GM19452 (cell line): ENCODE measurements at regions not wholly inside any gene's neighbourhood (a gene's known extent, or its start where the extent isn't known, plus 50 kb on each side); places are given as distances from the start of the nearest gene placed in this dataset.

Experiments
- ATAC-seq: cut with Tn5 transposase; IDR thresholded peaks from one replicate; pipeline ENCODE4 v1.9.1; 2021; ENCODE audit not compliant: unreplicated experiment

DNA sequence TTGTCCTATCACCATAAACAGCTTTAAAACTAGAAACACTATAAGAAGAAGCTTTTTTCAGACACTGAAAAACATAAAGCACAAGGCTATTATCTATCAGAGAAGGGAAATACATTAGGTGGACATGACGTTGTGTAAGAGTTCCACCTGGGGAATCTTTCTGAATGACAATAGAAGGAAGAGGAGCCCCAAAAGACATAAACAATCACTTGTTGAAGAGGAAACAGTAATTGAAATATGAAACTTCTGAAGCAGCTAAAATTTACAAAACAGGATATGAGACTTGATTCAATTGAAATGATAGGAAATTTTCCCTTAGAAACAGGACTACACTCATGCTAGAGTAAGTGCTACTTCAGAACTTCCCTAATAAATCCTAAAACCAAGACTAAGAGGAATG is 933.6 kb downstream of the EFNA5 start:
- no peak for ATAC-seq

DNA sequence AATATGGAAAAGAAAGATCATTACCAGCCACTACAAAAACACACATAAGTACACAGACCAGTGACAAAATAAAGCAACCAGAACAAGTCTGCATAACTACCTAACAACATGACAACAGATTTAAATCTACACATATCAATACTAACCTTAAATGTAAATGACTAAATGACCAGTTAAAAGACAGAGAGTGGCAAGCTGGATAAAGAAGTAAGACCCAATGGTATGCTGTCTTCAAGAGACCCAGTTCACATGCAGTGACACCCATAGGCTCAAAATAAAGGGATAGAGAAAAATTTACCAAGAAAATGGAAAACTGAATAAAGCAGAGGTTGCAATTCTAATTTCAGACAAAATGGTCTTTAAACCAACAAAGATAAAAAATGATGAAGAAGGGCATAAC is 938.1 kb downstream of the EFNA5 start:
- no peak for ATAC-seq

DNA sequence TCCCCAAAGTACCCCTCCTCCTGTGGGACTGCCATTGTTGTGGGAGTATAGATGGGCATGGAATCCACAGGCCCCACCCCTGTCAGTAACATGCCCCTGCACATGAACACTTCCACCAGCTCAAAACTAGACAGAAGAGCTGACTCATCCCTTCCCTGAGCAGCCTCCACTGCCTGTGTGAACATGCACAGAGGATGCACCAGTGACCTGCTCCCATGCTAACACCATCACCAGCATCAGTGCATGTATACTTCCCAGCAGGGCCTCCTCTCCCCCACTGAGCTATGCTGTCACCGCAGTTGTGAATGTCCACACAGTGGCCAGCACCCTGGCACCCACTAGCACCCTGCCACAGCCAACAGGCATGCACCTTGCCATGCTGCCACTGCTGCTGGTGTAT is 939.8 kb downstream of the EFNA5 start:
- ATAC-seq = no peak

DNA sequence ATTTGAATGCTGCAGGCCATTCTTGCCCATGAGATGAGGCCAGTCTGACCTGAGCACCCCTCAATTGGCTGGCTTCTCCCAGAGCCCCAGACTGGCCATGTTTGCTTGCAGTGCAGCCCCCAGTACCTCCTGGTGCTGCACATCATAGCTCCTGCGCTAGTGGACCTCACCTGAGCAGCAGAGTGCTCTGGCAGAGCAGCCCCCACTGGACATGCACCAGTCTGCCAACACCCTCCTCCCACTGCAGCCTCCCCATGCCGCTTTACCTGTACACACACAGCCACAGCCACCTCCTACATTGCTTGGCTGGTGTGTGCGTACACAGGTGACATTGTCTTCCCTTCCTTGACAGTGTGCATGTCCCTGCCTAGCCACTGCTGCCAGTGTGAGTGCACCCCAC is 940.2 kb downstream of the EFNA5 start:
- no peak for ATAC-seq

DNA sequence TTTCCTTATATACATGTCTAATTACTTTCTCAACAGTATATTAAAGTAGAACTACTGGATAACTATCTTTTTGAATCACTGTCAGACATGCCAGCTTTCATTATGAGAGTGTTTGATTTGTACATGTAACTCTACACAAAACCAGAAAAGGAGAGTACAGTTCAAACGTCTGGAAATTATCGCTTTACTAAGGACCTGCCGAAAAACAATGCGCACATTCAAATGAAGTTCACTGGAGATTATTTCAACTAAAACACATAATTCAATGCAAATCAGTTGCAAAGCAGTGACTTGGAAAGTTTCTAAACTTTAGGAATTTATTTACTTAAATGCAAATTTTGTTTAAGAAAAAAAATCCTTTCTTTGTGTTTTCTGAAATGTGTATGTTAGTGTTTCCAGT is 942.5 kb downstream of the EFNA5 start:
- ATAC-seq = no peak

DNA sequence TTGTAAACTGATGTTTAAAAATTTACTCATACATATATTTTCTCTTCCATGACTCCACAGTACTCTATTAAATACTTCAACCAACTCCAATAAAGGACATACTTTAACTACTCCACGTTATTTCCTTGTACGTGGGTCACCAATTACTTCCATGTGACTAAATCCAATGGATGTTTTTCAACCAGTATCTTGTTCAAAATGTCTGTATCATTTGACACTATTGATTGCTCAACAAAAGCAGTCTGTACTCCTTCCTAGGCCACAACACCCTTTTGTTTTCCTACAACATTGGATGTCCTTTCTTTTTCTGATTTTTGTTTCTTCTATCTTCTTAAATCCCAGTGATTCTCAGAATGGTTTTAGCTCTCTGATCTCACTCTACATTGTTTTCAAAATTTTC is 943.7 kb downstream of the EFNA5 start:
- no peak for ATAC-seq

DNA sequence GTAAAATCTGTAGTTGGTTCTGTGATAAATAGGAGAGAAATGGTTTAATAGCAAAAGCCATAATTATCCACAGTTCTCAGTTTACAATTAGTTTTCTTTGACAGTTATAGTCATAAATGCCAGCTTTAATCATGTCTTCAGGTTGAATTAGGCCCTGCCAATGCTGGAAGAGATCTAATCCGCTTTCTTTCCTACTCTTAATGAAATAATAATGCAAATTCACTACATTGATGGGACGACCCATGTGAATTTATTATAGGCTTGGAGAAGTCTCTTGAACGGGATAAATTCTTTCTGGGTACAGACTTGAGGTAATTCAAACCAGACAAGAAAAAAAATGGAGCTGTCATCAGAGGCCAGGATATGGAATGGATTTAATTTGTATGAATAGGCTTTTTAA is 950.4 kb downstream of the EFNA5 start:
- ATAC-seq = no peak

DNA sequence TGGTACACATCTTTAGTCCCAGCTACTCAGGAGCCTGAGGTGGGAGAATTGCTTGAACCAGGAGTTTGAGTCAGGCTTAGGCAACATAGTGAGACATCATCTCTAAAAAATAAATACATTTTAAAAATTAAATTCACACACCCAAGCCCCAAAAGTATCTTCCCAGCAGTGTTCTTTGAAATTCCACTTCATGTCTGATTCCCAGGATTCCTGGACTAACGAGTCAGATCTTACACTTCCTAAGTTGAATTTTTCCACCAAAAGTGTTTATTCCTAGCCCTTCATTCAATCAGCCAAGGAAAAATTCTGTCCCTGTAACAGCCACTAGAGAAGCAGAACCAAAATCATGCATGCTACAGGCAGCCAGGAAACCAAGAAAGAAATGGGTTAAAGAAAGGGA is 970.9 kb downstream of the EFNA5 start:
- ATAC-seq = no peak

DNA sequence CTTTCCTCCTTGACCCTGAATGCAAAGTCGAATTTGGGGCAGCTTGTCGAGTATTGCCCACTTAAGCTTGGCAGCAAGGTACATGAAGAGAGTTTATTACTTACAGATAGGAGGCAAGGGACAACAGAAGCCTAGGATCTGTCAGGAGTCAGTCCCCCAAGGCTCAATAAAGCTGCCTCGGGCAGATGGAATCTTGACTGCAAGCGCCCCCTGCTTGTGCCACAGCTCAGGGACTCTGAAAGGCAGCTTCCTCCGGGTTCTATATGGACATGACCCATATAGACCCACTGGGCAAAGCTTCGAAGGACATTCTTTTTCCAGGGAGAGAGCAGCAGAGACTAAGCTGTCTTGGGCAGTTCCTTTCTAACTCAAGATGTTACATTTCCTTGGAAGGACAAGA is 971.5 kb downstream of the EFNA5 start:
- no peak for ATAC-seq

DNA sequence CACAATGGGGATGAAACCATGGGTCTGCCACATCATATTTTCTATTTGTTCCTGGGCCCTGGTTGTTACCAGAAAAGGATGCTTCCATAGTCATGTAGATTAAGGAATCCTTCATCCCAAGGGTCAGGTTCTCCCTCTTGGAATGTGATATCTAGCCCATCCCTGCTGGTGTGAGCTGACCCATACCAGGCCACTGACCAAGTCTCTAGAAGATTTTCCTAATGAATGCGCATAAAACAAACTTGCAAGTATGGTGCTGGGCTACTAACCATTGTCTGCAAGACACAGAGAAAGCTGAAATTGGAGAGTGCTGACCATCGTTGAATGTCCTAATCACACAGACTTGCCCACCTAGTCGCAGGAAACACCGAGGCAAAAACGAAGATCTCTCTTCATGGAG is 972.6 kb downstream of the EFNA5 start:
- no peak for ATAC-seq

DNA sequence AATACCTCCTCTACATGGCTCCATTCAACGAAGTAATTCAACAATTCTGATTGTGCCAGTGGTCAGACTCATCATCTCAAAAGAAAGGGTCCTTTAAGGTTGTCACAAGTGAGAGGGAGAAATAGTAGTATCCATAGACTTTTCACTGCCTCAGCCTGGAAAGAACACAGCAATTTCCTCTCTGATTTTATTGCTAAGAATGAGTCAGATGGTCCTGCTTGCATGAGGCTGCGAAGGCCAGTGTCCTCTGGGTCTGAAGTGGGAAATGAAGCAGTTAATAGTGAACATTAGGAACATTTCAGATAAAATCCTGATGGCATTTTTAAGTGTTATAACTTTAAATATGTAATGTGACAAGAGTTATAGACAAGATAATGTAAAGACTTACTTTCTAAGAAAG is 979.0 kb downstream of the EFNA5 start:
- no peak for ATAC-seq

DNA sequence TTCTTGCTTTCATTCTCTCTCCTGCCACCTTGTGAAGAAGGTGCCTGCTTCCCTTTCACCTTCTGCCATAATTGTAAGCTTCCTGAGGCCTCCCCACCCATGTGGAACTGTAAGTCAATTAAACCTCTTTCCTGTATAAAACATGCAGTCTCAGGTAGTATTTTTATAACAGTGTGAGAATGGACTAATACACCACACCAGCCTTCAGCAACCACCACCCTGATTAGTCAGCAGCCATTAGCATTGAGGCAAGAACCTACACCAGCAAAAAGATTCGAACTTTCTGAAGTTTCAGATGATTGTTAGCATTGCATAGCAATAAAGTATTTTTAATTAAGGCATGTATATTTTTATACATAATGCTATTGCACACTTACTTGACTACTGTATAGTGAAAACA is 980.2 kb downstream of the EFNA5 start:
- ATAC-seq = no peak

DNA sequence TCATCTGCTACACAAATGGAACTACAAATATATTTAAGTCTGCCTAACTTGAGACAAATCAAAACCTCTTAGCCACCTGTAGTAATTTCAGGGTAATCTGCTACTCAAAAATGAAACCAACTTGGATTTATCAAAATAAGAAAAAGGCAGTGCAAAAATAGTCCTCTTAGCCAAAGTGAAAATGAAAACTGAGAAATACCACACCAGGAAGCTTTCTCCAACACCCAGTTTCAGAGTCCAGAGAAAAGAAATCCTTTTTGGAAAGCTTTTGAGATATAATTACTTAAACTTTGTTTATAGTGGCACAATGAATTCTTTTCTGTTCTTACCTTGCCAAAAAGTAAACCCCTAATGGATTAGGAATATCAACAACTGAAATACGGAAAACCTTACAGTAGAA is 990.4 kb downstream of the EFNA5 start:
- peak; percentile 70 for ATAC-seq

DNA sequence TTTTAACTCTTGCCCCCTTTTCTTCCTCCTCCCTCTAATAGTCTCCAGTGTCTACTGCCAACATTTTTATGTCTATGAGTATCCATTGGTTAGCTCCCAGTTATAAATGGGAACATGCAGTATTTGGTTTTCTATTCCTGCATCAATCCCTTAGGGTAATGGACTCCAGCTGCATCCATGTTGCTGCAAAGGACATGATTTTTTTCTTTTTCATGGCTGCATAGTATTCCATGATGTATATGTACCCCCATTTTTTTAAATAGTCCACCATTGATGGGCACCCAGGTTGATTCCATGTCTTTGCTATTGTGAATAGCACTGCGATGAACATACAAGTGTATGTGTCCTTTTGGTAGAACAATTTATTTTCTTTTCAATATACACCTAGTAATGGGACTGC is 993.7 kb downstream of the EFNA5 start:
- no peak for ATAC-seq

DNA sequence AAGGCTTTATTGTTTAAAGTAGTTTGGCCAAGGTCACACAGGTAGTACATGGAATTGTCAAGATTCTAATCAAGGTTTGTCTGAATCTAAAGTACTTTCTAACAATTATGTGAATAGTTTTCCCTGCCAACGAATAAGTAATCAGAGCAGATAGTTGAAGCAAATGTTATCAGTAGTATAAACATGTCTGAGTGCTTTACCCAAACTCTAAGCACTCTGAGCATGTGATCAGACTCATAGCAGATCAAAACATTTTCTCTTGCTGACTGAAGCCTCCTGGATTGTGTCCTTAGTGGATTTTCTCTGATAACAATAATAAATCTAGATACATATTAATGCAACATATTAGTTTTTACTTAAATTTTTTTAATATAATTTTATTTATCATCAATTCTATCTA is 995.0 kb downstream of the EFNA5 start:
- no peak for ATAC-seq

DNA sequence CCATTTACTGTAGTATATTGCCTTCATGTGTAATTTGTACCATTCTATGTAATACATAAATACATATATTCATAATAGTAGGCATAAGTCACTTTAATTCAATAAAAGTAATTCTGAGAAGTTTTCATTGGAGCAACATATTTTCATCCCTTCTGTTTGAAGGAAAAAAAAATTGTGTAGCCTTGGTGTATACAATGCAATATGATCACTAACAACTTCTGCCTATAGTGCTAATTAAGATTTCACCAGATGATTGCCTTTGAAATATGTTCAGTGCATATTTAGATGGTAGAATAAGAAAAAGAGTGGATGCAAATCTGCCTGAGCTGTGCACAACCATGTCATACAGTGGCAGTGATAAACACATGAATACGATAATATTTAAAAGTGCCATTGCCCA is 996.8 kb downstream of the EFNA5 start:
- ATAC-seq = no peak

DNA sequence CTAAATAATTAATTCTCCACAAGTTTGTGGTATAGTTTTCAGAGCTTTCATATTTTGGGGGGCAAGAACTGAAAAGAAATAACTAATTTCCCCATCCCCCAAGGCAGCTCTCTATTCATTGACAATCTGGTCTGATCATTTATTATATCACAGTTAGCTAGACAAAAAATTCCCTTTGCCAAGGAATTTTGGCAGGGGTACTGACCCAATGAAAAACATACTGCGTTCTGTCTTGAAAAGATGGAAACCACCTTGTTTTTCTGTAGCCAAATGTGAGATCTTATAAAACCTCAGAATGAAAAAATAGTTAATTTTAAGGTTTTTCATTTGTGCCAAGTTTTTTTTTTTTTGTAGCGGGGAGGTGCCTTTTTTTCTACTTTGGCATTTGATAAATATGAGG is 1008.9 kb downstream of the EFNA5 start:
- ATAC-seq = no peak

DNA sequence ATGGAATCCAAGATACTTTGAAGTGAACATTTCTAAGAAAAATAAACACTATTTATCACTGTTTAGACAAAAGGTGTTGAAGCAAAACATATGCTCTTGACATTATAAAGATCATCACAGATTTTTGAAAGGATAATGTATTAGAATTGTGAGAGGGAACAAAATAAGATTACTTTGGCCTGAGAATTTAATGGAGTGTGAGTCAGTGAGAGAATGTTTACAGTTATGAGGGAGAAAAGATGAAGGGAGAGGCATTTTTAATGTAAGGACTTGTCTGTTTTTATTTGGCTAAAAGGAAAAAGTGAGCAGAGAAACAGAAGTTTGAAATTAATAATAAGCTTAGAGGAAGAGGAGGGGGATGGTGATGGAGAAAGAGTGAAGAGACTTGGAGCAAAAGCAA is 1010.1 kb downstream of the EFNA5 start:
- no peak for ATAC-seq

DNA sequence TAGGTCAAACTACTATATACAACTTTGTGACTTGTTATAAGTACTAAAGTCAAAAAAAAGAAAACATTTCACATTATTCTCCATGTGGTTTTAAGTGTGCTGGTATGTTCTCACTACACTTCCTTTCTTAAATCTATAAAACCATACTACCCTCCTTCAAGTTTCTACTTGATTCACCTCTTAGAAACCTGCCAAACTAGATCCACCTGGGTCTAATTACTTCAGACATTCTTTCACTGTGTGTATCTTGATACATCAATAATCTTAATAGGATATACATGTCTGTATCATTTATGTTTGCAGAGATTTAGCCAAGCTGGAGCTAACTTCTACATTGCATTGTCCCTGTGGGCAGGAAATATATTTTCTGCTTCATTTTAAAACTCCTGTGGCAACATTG is 1012.6 kb downstream of the EFNA5 start:
- ATAC-seq = no peak

DNA sequence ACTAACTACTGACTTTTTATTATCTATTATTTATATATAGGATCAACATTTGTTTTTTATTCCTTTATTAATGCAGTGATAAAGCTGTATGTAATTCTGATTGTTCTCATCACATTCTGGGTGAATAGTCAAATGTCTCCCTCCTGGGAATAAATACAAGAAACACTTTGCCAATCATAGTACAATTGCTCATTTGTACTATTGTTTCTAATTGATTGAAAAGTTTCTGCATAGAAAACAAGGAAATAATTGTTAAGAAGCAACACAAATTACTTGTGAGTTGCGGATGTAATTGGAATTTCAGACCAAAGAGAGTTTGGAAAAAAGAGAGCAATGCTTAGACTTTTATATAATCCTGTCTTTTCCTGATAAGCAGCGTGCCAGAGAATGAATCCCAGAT is 1013.9 kb downstream of the EFNA5 start:
- no peak for ATAC-seq

DNA sequence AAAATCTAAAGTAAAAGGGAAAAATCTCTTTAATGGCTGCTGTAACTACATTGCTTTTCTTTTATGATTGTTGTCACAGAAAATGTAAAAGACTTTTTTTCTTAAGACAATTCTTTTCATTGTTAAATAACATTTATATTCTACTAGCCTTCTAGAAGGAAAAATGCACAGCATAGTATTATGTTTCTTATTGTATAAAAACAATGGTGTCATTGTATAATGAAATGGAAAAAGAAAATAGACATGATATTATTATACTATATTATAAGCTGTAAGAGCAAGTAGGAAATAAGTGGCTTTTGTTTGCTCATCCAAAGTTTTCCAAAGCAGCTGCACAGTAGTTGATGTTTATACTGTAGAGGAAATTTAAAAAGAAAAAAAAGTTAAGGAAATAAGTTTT is 1021.7 kb downstream of the EFNA5 start:
- no peak for ATAC-seq

DNA sequence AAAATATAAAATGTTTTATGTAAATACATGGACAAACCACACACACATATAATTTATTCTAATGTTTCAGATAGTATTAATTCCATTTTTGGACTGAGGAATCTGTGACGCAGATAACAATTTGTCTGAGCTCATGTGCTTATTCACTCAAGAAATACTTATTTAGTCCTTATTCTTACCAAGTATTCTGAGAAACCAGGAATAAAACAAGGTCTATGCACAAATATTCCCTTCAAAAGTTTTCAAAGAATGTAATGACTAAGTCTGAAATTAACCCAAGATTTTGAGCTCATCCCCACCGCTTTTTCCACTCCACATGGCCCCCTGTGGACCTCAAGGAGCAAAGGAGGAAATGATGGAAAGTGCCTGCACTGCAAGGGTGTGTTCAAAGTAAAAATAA is 1022.3 kb downstream of the EFNA5 start:
- ATAC-seq = no peak

DNA sequence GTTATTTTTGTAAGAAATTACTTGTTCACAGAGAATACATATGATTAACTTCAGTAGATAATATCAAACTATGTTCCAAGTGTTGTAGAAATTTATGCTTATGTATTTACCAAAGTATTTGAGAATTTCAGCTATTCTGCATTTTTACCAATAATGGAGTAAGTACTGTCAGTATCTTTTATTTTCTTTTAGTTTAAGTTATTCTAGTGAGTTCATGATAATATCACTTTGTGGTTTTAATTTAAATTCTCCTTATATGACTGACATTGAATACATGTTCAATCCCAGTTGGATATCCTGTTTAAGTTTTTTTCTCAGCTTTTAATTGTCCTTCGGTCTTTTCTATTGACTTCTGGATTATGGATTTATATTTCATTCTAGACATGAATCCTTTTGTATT is 1024.6 kb downstream of the EFNA5 start:
- ATAC-seq = no peak

DNA sequence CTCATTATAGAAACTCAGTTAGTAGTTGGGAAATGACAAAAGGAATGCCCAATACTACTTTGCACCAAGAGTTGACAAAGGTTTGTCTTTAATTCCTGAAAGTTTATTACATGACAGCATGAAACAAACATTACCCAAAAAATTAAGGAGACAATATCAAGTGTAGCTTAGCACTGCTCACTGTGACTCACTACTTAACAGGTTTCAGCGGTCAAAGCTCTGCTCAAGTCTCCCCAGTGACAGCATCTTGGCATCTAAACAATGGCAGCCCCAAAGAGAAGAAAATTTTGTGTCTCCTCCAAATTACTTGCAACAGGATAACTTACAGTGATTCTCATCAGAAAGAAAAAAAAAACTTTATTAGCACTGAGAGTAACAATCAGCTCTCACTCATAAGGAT is 1030.2 kb downstream of the EFNA5 start:
- no peak for ATAC-seq
